B cell (primary cell): ENCODE measurements at regions not wholly inside any gene's neighbourhood (a gene's known extent, or its start where the extent isn't known, plus 50 kb on each side); places are given as distances from the start of the nearest gene placed in this dataset.
"Not testable (repeated sequence)": the region's sequence is repeated elsewhere in the genome, so short reads cannot be mapped to it uniquely, and the experiment has no call there.

Source experiments
- ATAC-seq: fragments of 200-7000 bp; cut with Tn5 transposase; one replicate; pipeline ENCODE4 v1.10.0; 2021; ENCODE audit warnings: low read depth, mild to moderate bottlenecking, moderate number of reproducible peaks, moderate library complexity
- CTCF ChIA-PET: fragments of 350-600 bp; sonication (Branson Sonifier 250); formaldehyde crosslinking; loops from one replicate; lab custom pipeline; 2021; ENCODE audit warnings: antibody characterized with exemption, inconsistent platforms; lab: Charles Lee
- POLR2A ChIA-PET: fragments of 350-600 bp; sonication (Branson Sonifier 250); formaldehyde crosslinking; loops from one replicate; lab custom pipeline; 2021; ENCODE audit warnings: antibody characterized with exemption; lab: Charles Lee
- DNase-seq: peaks from one replicate; pipeline ENCODE4 v3.0.0; 2013
- H2AFZ ChIP-seq: 2 replicates; pipeline ENCODE4 v1.6.1; 2012; ENCODE audit warnings: mild to moderate bottlenecking, low read depth, low read length; ENCODE audit not compliant: insufficient read depth, poor library complexity, severe bottlenecking
- H3K27ac ChIP-seq, 2 donors: 1 replicate in 1 of 2; 2 replicates in 1 of 2; pipeline ENCODE4 v1.5.1; 2012 to 2013; ENCODE audit warnings: low read length in 2 of 2, mild to moderate bottlenecking in 2 of 2, moderate library complexity in 1 of 2
- H3K27me3 ChIP-seq, 4 experiments: fragments of 200-600 bp in 1 of 4; sonication (generic) in 1 of 4; replicated peaks in 1 of 4; 1 replicate in 2 of 4; 2 replicates in 2 of 4; pipeline versions ENCODE4 v1.6.1 to v1.7.0; 2013 to 2016; ENCODE audit warnings: low read length in 3 of 4, mild to moderate bottlenecking in 2 of 4, mixed read lengths in 1 of 4, moderate library complexity in 1 of 4; ENCODE audit not compliant: insufficient read depth in 4 of 4, control insufficient read depth in 3 of 4; ENCODE audit errors: control extremely low read depth in 1 of 4
- H3K36me3 ChIP-seq, 2 experiments: replicated peaks in 1 of 2; 1 replicate in 1 of 2; 2 replicates in 1 of 2; pipeline versions ENCODE4 v1.6.1 to v1.7.1; 2013; ENCODE audit warnings: low read length in 1 of 2; ENCODE audit not compliant: insufficient read depth in 2 of 2, control insufficient read depth in 1 of 2; ENCODE audit errors: control extremely low read depth in 1 of 2, extremely low read depth in 1 of 2
- H3K4me1 ChIP-seq, 2 donors: fragments of 200-600 bp in 1 of 2; sonication (generic) in 1 of 2; 1 replicate in 1 of 2; 2 replicates in 1 of 2; pipeline versions ENCODE4 v1.5.1 to v1.6.1; 2013 to 2017; ENCODE audit warnings: low read length in 2 of 2; ENCODE audit not compliant: control insufficient read depth in 2 of 2, insufficient read depth in 2 of 2
- H3K4me2 ChIP-seq: replicated peaks from 2 replicates; pipeline ENCODE3; 2012; ENCODE audit warnings: mild to moderate bottlenecking, low read depth, low read length; ENCODE audit not compliant: poor library complexity, severe bottlenecking
- H3K4me3 ChIP-seq, 5 experiments: fragments of 200-600 bp in 1 of 5; sonication (generic) in 1 of 5; 1 replicate in 3 of 5; 2 replicates in 2 of 5; pipeline versions ENCODE4 v1.5.1 to v1.7.0; 2011 to 2016; ENCODE audit warnings: low read length in 4 of 5, mild to moderate bottlenecking in 4 of 5, low read depth in 2 of 5, control low read depth in 1 of 5, moderate library complexity in 1 of 5; ENCODE audit not compliant: insufficient read depth in 1 of 5; ENCODE audit errors: control extremely low read depth in 1 of 5, extremely low read depth in 1 of 5
- H3K79me2 ChIP-seq: fragments of 200-600 bp; sonication (generic); one replicate; pipeline ENCODE4 v1.6.0; 2016; ENCODE audit warnings: low read length; ENCODE audit not compliant: control insufficient read depth, insufficient read depth
- H3K9ac ChIP-seq: fragments of 200-600 bp; sonication (generic); 2 replicates; pipeline ENCODE4 v1.6.1; 2017; ENCODE audit warnings: mild to moderate bottlenecking, low read length, moderate library complexity
- H3K9me3 ChIP-seq, 3 donors: one replicate each; pipeline versions ENCODE4 v1.6.1 to v1.7.1; 2013; ENCODE audit warnings: low read length in 2 of 3; ENCODE audit not compliant: control insufficient read depth in 2 of 3, insufficient read depth in 1 of 3; ENCODE audit errors: control extremely low read depth in 1 of 3
- H4K20me1 ChIP-seq: 2 replicates; pipeline ENCODE4 v1.6.0; 2012; ENCODE audit warnings: mild to moderate bottlenecking, low read length; ENCODE audit not compliant: insufficient read depth, control insufficient read depth, poor library complexity, severe bottlenecking
- H3K27ac Mint-ChIP-seq: one replicate; pipeline ENCODE4 v1.8.0; 2021; ENCODE audit warnings: mixed read lengths
- H3K27me3 Mint-ChIP-seq: one replicate; pipeline ENCODE4 v1.8.0; 2021; ENCODE audit warnings: mixed read lengths
- H3K4me1 Mint-ChIP-seq: one replicate; pipeline ENCODE4 v1.8.0; 2021; ENCODE audit warnings: mixed read lengths
- H3K4me3 Mint-ChIP-seq: one replicate; pipeline ENCODE4 v1.8.0; 2021; ENCODE audit warnings: mixed read lengths
- H3K9me3 Mint-ChIP-seq: one replicate; pipeline ENCODE4 v1.8.0; 2022; ENCODE audit warnings: mixed read lengths; ENCODE audit not compliant: insufficient read depth
- CTCF ChIP-seq: fragments of 200-600 bp; IDR thresholded peaks from one replicate; pipeline ENCODE4 v1.8.0; 2022; ENCODE audit warnings: antibody characterized with exemption, mild to moderate bottlenecking
- WGBS: methylation state at CpG from one replicate; pipeline ENCODE4 v1.1.5; 2013; ENCODE audit warnings: missing lambda C conversion rate; ENCODE audit not compliant: insufficient coverage; 5-methylcytosine and 5-hydroxymethylcytosine counted together
- intact Hi-C: fragments of 100-400 bp; cut with micrococcal nuclease; formaldehyde crosslinking; loops from one replicate; pipeline ENCODE4 v1.10.0; 2022

- Histone ChIP-seq H3K4me2 (no peak overlapping the region), H3K36me3 (no peaks in the 10 kb centered on the region), H3K79me2 (no peaks in the 10 kb centered on the region), H2AFZ (no peak overlapping the region), H3K9me3 (peaks cover 0 to 8% (median 5%) of the 10 kb centered on the region in 3 donors), H3K4me3 (no peak overlapping the region), H3K4me1 (peaks cover 10 to 11% of the 10 kb centered on the region in 2 donors), H4K20me1 (no peaks in the 10 kb centered on the region), H3K9ac (no peak overlapping the region), H3K27me3 (no peaks in the 10 kb centered on the region), H3K27ac (no peak overlapping the region)
- no peak for TF ChIP-seq CTCF
- Mint-ChIP-seq H3K27ac (no peak overlapping the region), H3K9me3 (no peaks in the 10 kb centered on the region), H3K27me3 (no peaks in the 10 kb centered on the region), H3K4me1 (peaks cover 12% of the 10 kb centered on the region), H3K4me3 (no peak overlapping the region)
- intact Hi-C loops: no loop called here
- DNase-seq (no peak), ATAC-seq (no peak)
- WGBS: 0% methylated on average over 1 of the region's 2 CpGs
- POLR2A ChIA-PET: no interaction called here
- CTCF ChIA-PET: interaction anchor here (0.9 to 27.7 kb wide), 5 partner anchors 9 to 206 kb away, joined by 4 to 753 read pairs (median 12); no protein-coding TSS in a partner anchor
These were observed 75.4 kb upstream of the ADRB2 start for GRCh38 chr5:148751025-148751424.

- H3K27me3 ChIP-seq, H3K27ac Mint-ChIP-seq, H3K9ac ChIP-seq, DNase-seq, H4K20me1 ChIP-seq, CTCF ChIA-PET, H3K4me3 ChIP-seq, H3K4me1 Mint-ChIP-seq, ATAC-seq, intact Hi-C loops, H3K4me1 ChIP-seq, POLR2A ChIA-PET, H2AFZ ChIP-seq, H3K27ac ChIP-seq, H3K4me3 Mint-ChIP-seq, H3K79me2 ChIP-seq, H3K4me2 ChIP-seq, H3K9me3 Mint-ChIP-seq, H3K27me3 Mint-ChIP-seq, H3K36me3 ChIP-seq: not testable (repeated sequence)
- peaks cover 0 to 14% (median 10%) of the 10 kb centered on the region in 3 donors for H3K9me3 ChIP-seq
These were observed 74.0 kb upstream of the ADRB2 start for GRCh38 chr5:148752375-148752774.
